Loucy (cell line): ENCODE measurements at regions not wholly inside any gene's neighbourhood (a gene's known extent, or its start where the extent isn't known, plus 50 kb on each side); places are given as distances from the start of the nearest gene placed in this dataset.

Experiments used
- CTCF ChIP-seq: fragments of 200-600 bp; sonication (generic); conservative IDR thresholded peaks from 2 replicates; pipeline ENCODE4 v1.5.1; 2014; ENCODE audit warnings: mild to moderate bottlenecking, antibody characterized with exemption, low read length
- EZH2phosphoT487 ChIP-seq: fragments of 200-600 bp; IDR thresholded peaks from 2 replicates; pipeline ENCODE4 v1.6.1; 2018; ENCODE audit warnings: antibody characterized with exemption, mild to moderate bottlenecking, moderate library complexity, borderline replicate concordance

GRCh38 chr5:10910261-10910660 is 149.2 kb upstream of the DAP start:
- TF ChIP-seq CTCF (no peak), EZH2phosphoT487 (no peak)
